ENCODE measurements at regions not wholly inside any gene's neighbourhood (a gene's known extent, or its start where the extent isn't known, plus 50 kb on each side); places are given as distances from the start of the nearest gene placed in this dataset.
"Not testable (repeated sequence)": the region's sequence is repeated elsewhere in the genome, so short reads cannot be mapped to it uniquely, and the experiment has no call there.

GRCh38 chr4:67394879-67395278, 150.4 kb downstream of the CENPC start:
- Mint-ChIP-seq H3K27ac (ENCODE audit: unreplicated experiment) (no peak overlapping the region), H3K4me1 (no peaks in the 10 kb centered on the region), H3K36me3 (ENCODE audit: low read depth) (peaks cover 2% of the 10 kb centered on the region), H3K9me3 (peaks cover 4% of the 10 kb centered on the region), H3K27me3 (ENCODE audit: low read depth) (peaks cover 7% of the 10 kb centered on the region), H3K4me3 (no peak overlapping the region)
- no peak for DNase-seq (ENCODE audit: low read depth, low spot score)
- no peak for TF ChIP-seq CTCF (conservative IDR thresholded peaks at IDR 0.05)

GRCh38 chr4:67393699-67394281, 151.5 kb downstream of the CENPC start:
- DNase-seq (ENCODE audit: low read depth, low spot score) = peak; percentile 30
- H3K27me3 Mint-ChIP-seq (ENCODE audit: low read depth) = peaks cover 7% of the 10 kb centered on the region
- no peaks in the 10 kb centered on the region for H3K4me1 Mint-ChIP-seq
- H3K36me3 Mint-ChIP-seq (ENCODE audit: low read depth) = peaks cover 2% of the 10 kb centered on the region
- no peak overlapping the region for H3K4me3 Mint-ChIP-seq
- H3K27ac Mint-ChIP-seq (ENCODE audit: unreplicated experiment) = no peak overlapping the region
- TF ChIP-seq CTCF (conservative IDR thresholded peaks at IDR 0.05) = peak; percentile 93
- H3K9me3 Mint-ChIP-seq = peaks cover 4% of the 10 kb centered on the region

- no peak overlapping the region for H3K27ac Mint-ChIP-seq (ENCODE audit: unreplicated experiment)
- no peak overlapping the region for H3K4me3 Mint-ChIP-seq
- peaks cover 1% of the 10 kb centered on the region for H3K9me3 Mint-ChIP-seq
- H3K4me1 Mint-ChIP-seq = no peaks in the 10 kb centered on the region
- H3K36me3 Mint-ChIP-seq (ENCODE audit: low read depth) = no peaks in the 10 kb centered on the region
- DNase-seq (ENCODE audit: low read depth, low spot score) = no peak
- TF ChIP-seq CTCF (conservative IDR thresholded peaks at IDR 0.05) = no peak
- peaks cover 7% of the 10 kb centered on the region for H3K27me3 Mint-ChIP-seq (ENCODE audit: low read depth)
Measured at GRCh38 chr4:67393007-67393406, 152.3 kb downstream of the CENPC start.

GRCh38 chr4:67381406-67381804, 163.9 kb downstream of the CENPC start:
- not testable (repeated sequence) for H3K9me3 Mint-ChIP-seq; H3K27me3 Mint-ChIP-seq (ENCODE audit: low read depth); H3K4me3 Mint-ChIP-seq; H3K36me3 Mint-ChIP-seq (ENCODE audit: low read depth); DNase-seq (ENCODE audit: low read depth, low spot score); H3K27ac Mint-ChIP-seq (ENCODE audit: unreplicated experiment); H3K4me1 Mint-ChIP-seq

- H3K36me3 Mint-ChIP-seq (ENCODE audit: low read depth); H3K4me1 Mint-ChIP-seq; H3K27ac Mint-ChIP-seq (ENCODE audit: unreplicated experiment); DNase-seq (ENCODE audit: low read depth, low spot score); H3K27me3 Mint-ChIP-seq (ENCODE audit: low read depth); H3K4me3 Mint-ChIP-seq: not testable (repeated sequence)
- peaks cover 10% of the 10 kb centered on the region for H3K9me3 Mint-ChIP-seq
Measured at GRCh38 chr4:67380702-67381405, 164.4 kb downstream of the CENPC start.

- H3K4me3 Mint-ChIP-seq = no peak overlapping the region
- DNase-seq (ENCODE audit: low read depth, low spot score) = no peak
- TF ChIP-seq CTCF (conservative IDR thresholded peaks at IDR 0.05) = no peak
- H3K9me3 Mint-ChIP-seq = peaks cover 10% of the 10 kb centered on the region
- H3K27me3 Mint-ChIP-seq (ENCODE audit: low read depth) = no peaks in the 10 kb centered on the region
- peaks cover 2% of the 10 kb centered on the region for H3K36me3 Mint-ChIP-seq (ENCODE audit: low read depth)
- no peak overlapping the region for H3K27ac Mint-ChIP-seq (ENCODE audit: unreplicated experiment)
- H3K4me1 Mint-ChIP-seq = peaks cover 5% of the 10 kb centered on the region
Measured at GRCh38 chr4:67380154-67380553, 165.1 kb downstream of the CENPC start.
